ENCODE measurements at regions not wholly inside any gene's neighbourhood (a gene's known extent, or its start where the extent isn't known, plus 50 kb on each side); places are given as distances from the start of the nearest gene placed in this dataset.

DNA sequence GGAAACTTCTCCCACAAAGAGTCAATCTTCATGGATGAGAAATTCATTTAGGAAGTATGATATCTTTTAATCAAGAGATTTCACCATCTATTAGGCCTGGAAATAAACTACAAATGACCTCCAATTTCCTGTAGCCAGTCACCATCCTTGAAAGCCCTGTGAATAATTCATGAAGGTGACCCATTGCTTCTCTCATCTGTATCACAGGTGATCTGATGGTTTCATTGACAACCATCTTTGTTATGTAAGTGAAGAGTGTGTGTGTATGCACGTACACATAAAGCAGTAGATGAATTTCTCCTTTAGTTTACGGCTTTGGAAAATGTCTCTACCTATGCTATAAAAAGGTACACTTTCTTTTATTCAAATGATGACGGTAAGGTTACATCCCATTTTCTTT lies 644.1 kb upstream of the KLF4 start:
- TF ChIP-seq, protein P1, sequence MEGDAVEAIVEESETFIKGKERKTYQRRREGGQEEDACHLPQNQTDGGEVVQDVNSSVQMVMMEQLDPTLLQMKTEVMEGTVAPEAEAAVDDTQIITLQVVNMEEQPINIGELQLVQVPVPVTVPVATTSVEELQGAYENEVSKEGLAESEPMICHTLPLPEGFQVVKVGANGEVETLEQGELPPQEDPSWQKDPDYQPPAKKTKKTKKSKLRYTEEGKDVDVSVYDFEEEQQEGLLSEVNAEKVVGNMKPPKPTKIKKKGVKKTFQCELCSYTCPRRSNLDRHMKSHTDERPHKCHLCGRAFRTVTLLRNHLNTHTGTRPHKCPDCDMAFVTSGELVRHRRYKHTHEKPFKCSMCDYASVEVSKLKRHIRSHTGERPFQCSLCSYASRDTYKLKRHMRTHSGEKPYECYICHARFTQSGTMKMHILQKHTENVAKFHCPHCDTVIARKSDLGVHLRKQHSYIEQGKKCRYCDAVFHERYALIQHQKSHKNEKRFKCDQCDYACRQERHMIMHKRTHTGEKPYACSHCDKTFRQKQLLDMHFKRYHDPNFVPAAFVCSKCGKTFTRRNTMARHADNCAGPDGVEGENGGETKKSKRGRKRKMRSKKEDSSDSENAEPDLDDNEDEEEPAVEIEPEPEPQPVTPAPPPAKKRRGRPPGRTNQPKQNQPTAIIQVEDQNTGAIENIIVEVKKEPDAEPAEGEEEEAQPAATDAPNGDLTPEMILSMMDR (IDR thresholded peaks at IDR 0.05), result no peak
- no peak for TF ChIP-seq POLR2A (IDR thresholded peaks at IDR 0.05)
